ENCODE measurements at regions not wholly inside any gene's neighbourhood (a gene's known extent, or its start where the extent isn't known, plus 50 kb on each side); places are given as distances from the start of the nearest gene placed in this dataset.

DNA sequence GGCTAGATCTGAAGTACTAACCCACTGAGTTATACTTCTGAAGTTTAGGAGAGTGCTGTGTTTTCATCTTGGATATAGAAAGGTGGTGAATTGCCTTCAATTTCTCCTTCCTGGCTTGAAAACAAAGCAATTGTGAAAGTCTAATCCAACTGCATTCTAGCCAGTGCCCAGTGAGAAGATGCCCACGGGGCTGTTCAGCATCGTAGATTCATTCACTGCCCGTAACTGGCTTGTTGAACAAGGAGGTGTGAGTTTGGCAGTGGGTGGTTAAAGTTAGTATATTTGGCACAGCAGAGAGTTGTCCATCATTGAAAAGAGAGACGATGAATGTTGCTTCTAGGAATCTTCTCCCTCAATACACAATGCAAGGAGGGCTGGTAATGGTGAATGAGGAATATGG is 82.3 kb upstream of the RND3 start:
- no peaks in the 10 kb centered on the region for H3K4me1 ChIP-seq
- H3K9me3 ChIP-seq = no peaks in the 10 kb centered on the region
- no peaks in the 10 kb centered on the region for H3K27me3 ChIP-seq
- no peak overlapping the region for H3K27ac ChIP-seq
- no peak overlapping the region for H3K4me3 ChIP-seq
- no peaks in the 10 kb centered on the region for H3K36me3 ChIP-seq
- TF ChIP-seq POLR2A (IDR thresholded peaks at IDR 0.05) = no peak
- TF ChIP-seq, protein P1, sequence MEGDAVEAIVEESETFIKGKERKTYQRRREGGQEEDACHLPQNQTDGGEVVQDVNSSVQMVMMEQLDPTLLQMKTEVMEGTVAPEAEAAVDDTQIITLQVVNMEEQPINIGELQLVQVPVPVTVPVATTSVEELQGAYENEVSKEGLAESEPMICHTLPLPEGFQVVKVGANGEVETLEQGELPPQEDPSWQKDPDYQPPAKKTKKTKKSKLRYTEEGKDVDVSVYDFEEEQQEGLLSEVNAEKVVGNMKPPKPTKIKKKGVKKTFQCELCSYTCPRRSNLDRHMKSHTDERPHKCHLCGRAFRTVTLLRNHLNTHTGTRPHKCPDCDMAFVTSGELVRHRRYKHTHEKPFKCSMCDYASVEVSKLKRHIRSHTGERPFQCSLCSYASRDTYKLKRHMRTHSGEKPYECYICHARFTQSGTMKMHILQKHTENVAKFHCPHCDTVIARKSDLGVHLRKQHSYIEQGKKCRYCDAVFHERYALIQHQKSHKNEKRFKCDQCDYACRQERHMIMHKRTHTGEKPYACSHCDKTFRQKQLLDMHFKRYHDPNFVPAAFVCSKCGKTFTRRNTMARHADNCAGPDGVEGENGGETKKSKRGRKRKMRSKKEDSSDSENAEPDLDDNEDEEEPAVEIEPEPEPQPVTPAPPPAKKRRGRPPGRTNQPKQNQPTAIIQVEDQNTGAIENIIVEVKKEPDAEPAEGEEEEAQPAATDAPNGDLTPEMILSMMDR (IDR thresholded peaks at IDR 0.05) = no peak
- no peak for DNase-seq

DNA sequence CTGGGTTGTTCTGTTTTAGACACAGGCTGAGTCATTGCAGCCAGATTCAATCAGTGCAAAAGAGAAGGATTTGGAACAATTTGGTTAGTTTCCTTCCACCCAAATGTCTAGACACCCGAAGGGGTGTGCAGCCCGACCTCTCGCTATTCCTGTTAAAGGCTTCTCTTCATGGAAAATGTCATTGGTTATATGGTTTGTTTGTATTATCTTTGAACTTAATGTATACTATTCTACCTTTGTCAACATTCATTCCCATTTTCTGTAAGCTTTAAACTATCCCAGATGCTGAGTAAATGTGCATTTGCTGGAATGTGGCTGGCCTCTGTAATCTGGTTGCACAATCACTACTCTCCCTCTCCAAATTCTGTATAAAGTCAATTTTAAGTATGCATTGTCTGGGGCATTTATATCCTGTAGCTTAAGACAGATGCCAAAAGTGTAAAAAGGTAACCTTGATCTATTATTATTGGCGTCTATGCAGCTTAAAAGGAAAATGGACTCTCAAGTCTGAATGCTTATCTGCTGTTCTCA is 80.4 kb upstream of the RND3 start:
- Histone ChIP-seq H3K4me1 (no peaks in the 10 kb centered on the region), H3K27me3 (no peaks in the 10 kb centered on the region), H3K4me3 (no peak overlapping the region), H3K27ac (no peak overlapping the region), H3K9me3 (no peaks in the 10 kb centered on the region), H3K36me3 (no peaks in the 10 kb centered on the region)
- no peak for TF ChIP-seq POLR2A (IDR thresholded peaks at IDR 0.05)
- TF ChIP-seq, protein P1 (IDR thresholded peaks at IDR 0.05) = no peak
- no peak for DNase-seq

DNA sequence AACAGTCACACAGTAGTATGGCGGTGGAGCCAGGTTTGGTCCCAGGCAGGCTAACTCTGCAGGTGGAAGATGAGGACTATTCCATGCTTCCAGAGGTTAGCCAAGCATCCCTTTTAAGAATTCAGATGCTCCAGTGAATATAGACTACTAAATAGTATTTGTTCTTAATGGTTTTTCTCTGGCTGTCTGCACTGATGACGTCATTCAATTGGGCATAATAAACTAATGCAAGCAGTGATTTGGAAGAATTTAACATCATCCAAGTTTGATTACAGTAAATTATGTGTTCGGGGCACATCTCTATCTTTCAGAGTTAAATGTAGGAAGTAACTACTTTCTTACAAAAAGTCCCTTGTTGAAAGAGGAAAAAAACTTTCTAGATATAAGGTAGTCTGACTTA is 78.8 kb upstream of the RND3 start:
- TF ChIP-seq, protein P1 (IDR thresholded peaks at IDR 0.05) = no peak
- TF ChIP-seq POLR2A (IDR thresholded peaks at IDR 0.05) = no peak
- Histone ChIP-seq H3K27me3 (no peaks in the 10 kb centered on the region), H3K4me3 (no peak overlapping the region), H3K9me3 (no peaks in the 10 kb centered on the region), H3K36me3 (no peaks in the 10 kb centered on the region), H3K27ac (no peak overlapping the region), H3K4me1 (no peaks in the 10 kb centered on the region)
- DNase-seq = no peak

DNA sequence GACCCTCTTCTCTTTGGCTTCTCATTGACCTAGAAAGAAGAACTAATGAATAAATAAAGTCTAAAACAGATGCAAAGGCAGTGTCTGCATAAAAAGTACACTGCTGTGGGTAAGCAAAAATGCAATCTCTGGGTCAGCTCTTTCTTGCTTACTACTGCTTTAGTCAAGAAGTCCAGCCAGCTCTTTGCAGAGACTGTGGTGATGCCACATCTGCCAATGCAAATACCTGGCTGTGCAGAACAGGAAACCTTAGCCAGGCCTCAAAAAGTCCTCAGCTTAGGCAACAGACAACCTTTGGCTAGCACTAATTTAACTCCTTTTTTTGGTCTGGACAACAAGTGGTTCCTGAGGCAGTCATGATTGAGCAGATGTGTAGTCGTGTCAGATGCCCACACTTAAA is 73.6 kb upstream of the RND3 start:
- no peaks in the 10 kb centered on the region for H3K36me3 ChIP-seq
- H3K4me3 ChIP-seq = no peak overlapping the region
- DNase-seq = no peak
- TF ChIP-seq POLR2A (IDR thresholded peaks at IDR 0.05) = no peak
- TF ChIP-seq, protein P1 (IDR thresholded peaks at IDR 0.05) = no peak
- H3K27ac ChIP-seq = no peak overlapping the region
- no peaks in the 10 kb centered on the region for H3K9me3 ChIP-seq
- H3K27me3 ChIP-seq = no peaks in the 10 kb centered on the region
- no peaks in the 10 kb centered on the region for H3K4me1 ChIP-seq

DNA sequence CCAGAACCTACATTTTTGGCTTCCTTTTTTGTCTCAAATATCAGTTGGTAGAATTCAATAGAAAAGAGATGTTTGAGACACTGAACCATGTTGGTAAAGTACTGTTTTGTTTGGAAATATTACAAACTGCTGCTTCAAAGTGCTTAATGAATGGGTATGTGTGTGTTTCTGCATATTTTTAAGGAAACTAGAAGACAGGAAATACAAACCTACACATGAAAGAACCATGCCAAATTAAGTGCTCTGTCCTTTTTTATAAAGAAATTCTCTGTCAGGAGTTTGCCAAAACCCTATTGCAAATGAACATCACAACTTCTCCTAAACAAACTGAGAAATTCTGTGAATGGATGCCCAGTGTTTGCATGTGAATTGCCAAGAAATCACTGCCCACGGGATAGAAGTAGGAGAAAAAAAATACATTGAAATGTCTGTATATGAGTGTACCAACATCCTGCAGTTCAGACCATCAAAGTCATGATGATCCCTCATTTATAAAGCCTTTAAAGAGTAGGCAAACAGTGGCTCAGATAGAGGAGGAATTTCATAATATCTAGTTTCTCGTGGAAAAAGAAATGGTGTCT is 69.6 kb upstream of the RND3 start:
- no peaks in the 10 kb centered on the region for H3K36me3 ChIP-seq
- no peaks in the 10 kb centered on the region for H3K9me3 ChIP-seq
- TF ChIP-seq, protein P1 (IDR thresholded peaks at IDR 0.05) = no peak
- TF ChIP-seq POLR2A (IDR thresholded peaks at IDR 0.05) = no peak
- H3K27ac ChIP-seq = no peak overlapping the region
- H3K27me3 ChIP-seq = no peaks in the 10 kb centered on the region
- no peak overlapping the region for H3K4me3 ChIP-seq
- DNase-seq = no peak
- no peaks in the 10 kb centered on the region for H3K4me1 ChIP-seq
